Stimulated activated CD8-positive, alpha-beta memory T cell treated with anti-CD3 and anti-CD28 coated beads, Interleukin-7, amount 100 ng/mL, for 24 hours (primary cell): ENCODE measurements at regions not wholly inside any gene's neighbourhood (a gene's known extent, or its start where the extent isn't known, plus 50 kb on each side); places are given as distances from the start of the nearest gene placed in this dataset.

Experiments used
- DNase-seq: peaks from one replicate; pipeline ENCODE4 v3.0.0-alpha.2; 2020; ENCODE audit warnings: low read depth

DNA sequence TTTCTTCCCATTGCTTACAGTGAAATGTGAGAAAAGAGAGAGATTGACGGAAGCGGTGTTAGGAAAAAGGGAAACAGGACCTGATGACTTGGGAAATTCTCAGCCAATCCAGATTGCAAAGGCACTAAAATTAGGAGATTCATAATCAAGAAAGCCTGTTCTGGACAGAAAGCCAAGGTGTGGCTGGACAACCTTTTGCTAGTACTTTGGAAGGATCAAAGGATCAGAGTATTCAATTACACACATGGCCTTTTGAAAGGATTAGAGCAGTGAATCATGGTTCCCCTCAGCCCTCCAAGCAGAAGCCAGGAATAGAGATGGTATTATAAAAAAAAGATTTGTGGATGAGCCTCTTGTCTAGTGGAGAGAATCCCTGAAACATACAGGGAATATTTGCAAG lies 669.8 kb upstream of the ADAMTS5 start:
- no peak for DNase-seq

DNA sequence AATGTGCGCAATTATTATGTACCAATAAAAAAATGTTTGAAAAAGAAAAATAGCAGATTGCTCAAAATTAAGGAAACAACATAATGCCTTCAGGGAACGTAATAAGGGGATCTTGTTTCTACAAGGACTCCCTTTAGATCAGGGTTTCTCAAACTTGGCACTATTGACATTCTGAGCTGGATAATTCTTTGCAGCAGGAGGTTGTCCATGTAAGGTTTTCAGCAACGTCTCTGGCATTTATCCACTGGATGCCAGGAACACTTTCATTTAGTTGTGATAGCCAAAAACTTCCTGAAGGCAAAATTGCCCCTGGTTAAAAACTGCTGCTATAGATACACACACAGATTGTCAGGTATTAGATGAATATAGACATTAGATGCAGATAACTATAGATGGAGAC lies 666.7 kb upstream of the ADAMTS5 start:
- DNase-seq, result no peak

DNA sequence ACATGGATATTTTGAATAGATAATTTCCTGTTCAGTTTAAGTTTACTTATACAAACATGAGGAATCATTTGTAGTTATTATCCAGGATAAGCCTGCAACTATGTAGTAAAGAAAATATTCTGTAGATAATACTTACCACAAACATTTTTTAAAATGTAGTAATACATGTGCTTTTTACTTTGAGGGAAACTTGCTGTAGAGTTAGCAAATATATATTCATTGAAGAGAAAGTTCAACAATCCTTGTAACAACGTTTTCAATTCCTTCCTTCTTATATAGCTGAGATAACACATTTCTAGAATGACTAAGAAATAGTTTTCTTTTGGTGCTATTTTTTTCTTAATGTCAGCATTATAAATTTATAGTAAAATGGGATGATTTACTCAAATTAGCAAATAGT lies 664.6 kb upstream of the ADAMTS5 start:
- DNase-seq, result no peak

DNA sequence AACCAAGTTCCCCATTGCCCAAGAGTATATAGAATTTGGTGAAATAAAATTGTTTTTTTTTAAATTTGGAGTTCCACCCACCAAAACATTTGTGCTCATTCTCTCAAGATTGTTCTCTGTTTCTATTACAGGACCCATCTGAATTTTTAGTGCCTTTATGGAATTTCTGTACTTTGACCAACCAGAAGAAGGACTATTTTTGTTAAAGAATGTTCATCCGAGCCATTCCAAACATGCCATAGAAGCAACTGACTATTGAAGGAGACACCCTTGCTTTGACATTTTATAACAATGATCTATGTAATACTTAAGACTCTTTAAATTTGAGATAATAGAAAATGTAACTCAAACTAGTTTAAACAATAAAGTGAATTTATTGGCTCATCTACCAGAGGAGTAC lies 655.7 kb upstream of the ADAMTS5 start:
- no peak for DNase-seq

DNA sequence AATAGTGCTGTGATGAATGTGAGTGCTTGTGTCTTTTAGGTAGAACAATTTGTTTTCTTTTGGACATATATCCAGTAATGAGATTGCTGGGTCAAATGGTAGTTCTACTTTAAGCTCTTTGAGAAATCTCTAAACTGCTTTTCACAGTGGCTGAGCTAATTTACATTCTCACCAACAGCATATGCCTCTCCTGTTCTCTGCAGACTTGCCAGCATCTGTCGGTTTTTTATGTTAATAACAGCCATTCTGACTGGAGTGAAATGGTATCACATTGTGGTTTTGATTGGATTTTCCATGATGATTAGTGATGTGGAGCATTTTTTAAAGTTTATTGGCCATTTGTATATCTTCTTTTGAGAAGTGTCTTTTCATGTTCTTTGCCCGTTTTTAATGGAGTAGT lies 647.3 kb upstream of the ADAMTS5 start:
- no peak for DNase-seq

DNA sequence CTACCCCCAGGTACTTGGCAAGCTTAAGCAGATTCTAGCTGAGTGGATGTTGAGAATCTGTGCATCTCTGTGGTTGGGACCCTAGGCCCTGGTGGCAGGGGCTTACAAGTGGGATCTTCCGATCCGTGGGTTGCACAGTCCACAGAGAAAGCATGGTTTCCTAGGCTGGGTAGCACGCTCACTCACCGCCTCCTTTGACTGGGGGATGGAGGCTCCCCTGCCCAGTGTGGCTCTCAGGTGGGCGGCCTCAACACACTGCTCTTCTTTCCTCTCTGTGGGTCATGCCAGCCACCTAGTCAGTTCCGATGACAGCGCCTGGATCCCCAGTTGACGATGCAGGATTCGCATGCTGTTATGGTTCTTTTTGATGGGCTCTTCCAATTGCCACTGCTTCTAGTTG lies 639.5 kb upstream of the ADAMTS5 start:
- no peak for DNase-seq

DNA sequence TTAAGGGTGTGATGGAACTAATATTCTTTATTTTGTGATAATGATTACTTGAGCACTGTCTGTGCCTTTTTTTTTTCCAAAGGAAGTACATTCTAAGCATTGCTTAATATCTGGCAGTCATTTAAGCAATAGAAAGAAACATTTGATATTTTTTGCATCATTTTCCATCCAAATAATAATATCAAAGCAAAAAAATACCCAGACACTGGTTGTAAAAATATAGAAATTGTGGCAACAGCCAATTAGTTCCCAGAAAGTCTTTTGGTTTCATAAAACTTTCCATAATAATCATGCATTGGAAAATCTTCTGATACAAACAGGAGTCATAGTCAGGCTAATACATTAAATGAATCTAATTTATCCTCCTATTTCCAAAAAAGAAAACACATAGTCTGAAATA lies 629.3 kb upstream of the ADAMTS5 start:
- no peak for DNase-seq

DNA sequence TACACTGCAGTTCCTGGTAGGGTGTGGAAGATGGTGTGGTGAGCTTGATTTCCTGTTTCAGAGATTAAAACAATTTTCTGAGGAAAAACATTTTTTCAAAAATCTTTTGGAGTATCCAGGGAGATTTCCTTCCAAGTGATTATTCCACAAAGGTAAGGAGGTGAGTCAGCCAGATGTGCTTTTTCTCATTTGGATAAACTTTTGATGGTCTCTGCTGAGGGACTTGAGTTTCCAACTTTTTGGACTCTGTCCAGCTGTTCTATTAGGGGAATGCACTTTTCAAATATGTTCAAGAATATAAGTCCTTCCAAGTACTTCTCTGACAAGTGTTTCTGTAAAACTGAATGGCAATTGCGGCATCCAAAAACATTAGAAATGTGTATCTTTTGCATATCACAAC lies 628.8 kb upstream of the ADAMTS5 start:
- no peak for DNase-seq

DNA sequence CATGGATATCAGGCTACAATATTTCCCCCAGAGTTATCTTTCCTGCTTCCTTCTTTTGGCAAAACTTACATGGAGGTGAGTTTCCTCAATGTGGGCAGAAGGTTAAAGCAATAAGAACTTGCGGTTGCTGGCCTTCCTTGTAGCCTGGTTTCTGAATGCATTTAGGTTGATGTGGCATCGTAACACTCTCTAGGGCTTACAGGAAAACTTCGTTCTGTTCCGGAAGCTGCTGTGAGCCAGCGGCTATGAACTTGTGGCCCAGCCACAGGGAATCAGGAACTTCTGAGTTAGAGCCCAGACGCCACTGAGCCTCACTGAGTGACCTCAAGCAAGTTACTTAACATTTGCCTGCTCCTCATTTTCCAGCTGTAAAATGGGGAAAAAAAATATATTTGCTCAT lies 623.4 kb upstream of the ADAMTS5 start:
- no peak for DNase-seq

DNA sequence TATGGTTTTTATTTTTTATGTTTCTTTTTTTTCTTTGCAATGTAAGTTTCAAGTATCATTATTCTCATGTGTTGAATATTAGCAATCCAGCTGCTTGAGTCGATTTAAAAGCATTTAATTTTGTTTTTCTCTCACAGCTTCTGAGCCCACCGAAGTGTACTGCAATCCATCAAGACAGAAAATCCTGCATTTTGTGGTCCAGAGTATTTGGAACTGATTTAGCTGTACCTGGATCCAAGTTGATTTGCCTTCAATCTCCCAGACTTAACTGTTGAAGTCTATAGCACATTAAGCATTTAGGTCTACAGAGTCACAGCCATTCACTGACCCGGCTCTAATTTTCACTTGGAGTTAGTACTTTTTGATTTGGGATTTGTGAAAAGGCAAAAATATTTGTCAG lies 622.9 kb upstream of the ADAMTS5 start:
- no peak for DNase-seq

DNA sequence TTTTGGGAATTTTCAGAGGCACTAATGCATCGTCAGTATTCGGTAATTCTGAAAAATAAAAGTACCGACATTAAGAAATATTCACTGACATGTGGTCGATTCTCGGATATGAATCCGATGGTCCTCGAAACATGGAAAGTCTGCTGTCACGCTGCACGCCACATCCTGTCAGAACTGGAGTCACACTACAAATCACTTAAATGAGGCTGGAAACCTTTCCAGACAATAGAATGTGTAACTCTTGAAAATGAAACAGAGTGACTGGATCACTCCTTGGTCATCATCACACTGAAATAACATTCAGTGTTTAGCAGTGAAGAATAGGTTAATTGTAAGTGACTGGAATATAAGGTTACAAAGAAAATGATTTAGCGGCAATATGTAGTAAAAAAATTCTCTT lies 620.1 kb upstream of the ADAMTS5 start:
- DNase-seq, result no peak

DNA sequence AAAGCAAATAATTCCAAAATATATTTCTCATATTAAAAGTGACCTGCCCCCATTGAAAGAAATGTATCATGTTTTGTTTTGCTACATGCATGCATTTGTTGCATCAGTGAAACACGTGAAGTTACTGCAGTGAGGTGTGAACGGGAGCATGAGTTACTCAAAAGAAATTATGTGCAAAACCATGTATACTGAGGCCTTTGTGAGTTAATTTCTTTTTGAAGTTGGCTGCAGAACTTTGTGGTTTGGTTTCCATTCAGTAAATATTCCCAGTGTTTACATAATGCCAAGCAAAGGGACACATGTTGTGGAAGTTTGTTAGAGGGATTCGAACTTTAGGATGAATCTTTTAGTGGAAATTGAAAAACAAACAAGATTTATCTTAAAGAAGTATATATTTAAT lies 619.4 kb upstream of the ADAMTS5 start:
- no peak for DNase-seq

DNA sequence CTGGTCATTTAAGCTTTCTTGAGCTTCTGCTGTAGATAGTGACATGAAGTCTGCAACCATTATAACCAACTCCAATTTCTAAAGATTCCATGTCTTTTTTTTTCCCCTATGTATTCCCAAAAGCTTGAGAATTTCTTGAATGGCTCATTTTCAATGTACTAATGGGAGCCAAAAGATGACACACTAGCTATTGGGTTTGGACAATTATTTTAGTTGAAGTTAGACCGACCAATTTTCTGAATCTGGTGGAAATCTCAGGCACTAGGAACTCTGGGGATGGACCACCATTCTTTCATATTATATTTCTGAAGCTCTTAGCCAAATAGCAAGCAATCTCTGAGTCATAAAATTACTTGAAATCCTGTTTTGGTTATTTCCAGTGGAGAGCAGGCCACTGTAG lies 617.4 kb upstream of the ADAMTS5 start:
- DNase-seq, result no peak

DNA sequence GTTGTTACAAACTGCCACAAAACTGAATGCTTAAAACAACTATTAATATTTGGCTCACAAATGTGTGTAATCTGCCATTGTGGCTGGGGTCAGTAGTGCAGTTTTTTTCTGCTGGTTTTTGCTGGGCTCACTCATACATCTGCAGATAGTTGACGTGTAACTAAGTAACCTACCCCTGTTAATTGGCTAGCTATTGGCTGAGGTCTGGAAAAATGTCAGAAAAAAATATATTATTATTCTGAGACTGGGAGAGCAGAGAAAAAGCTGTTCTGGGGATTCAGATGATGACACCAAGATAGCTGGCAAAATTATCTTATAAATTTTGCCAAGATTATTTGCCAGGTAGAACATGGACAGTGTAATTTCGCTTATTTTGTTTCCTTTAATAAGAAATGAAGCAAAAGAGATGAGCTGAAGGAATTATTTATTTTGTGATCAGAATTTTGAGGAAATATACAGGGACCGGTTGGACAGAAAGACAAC lies 616.1 kb upstream of the ADAMTS5 start:
- no peak for DNase-seq

DNA sequence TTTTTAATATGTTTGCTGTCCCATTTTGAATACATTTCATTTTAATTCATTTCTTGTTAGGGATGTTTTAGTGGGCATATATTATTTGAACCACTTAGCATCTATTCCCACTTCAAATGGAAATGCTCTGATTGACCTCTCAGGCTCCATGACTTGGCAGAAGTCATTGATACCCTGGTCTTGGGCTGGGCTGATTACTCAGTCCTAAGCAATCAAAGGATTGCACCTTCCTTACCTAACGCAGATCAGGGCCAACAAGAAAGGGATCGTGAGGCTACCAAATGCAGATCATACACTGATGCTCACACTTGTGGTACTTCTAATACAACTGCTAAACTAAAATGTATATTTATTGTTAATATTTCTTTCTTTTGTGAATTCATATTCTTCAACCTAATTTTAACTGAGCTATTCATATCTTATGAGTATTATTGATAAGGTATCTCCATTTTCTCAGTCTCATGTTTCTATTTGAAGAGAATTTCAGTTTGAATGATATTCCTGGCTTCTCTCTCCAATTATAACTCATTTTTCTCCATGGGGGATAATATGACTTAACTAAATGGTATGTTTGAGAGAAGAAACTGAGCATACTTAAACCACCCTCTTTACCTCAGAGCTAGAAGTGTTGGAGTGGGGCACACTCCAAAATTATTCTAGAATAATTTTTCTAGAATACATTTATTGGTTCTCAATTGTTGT lies 615.5 kb upstream of the ADAMTS5 start:
- no peak for DNase-seq

DNA sequence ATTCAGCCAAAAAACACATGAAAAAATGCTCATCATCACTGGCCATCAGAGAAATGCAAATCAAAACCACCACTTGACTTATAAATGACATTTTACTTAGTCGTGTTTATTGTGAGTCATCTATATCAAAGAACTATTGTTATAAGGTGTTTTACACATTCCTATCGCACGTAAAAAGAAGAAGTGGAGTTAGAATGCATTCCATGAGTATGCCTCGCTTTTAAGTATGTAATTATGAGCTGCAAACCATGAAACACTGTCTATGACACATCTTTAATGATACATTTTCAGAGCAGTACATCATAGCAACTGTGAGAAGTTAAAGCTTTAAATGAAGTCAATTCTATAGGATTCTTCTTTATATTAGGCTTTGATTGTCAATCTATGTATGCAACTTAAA lies 614.3 kb upstream of the ADAMTS5 start:
- DNase-seq, result no peak

DNA sequence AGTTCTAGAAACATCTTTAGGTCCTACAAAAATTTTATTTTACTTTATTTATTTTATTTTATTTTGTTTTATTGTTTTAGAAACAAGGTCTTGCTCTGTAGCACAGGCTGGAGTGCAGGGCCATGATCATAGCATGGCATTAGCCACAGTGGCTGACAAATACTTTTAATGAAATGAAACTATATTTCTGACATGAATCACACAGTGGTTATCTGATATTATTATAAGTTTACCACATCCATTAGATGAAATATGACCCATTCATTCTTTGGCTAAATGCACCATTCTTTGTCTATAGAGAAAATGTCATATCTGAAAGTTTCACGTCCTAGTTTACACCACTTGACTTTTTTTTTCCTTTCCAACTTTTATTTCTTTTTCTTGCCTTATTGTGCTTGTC lies 613.4 kb upstream of the ADAMTS5 start:
- no peak for DNase-seq

DNA sequence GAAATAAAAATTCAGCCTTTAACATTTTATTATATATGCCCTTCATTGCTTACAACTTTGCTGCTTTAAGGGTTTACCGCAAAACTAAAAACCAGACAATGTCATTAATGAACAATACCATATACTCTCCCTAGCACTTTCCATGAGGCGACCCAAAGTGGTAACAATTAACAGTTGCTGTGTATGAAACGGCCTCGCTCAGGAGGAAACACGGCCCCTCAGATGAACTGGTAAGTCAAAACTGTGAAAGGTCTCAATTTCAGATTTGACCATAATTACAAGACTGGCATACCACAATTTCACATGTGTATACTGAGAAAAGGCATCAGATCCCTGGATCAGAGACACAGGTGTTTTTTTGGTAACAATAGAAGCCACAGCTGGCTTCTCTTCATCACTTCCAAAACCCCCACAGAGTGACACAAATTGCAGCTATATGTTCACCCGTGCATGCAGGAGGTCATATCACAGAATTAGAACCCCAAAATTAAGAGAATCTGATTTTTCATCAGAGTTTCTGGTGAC lies 611.9 kb upstream of the ADAMTS5 start:
- no peak for DNase-seq

DNA sequence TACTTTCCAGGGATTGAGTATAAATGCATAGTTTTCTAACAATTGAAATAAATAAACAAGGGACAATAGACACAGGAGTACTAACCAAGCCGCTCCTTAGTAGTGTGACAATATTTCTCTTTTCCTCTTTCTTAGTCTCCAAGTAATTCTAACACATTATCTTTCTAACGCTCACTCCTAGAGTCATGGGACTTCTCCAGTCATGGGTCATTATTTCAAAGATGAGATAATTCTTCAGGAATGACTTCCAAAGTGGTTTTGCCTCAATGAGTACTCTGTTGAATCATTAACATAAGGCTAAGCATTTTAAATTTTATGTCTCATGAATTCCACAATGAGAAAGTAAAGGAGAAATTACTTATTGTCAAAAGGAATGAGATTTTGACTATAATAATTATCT lies 605.8 kb upstream of the ADAMTS5 start:
- DNase-seq, result no peak

DNA sequence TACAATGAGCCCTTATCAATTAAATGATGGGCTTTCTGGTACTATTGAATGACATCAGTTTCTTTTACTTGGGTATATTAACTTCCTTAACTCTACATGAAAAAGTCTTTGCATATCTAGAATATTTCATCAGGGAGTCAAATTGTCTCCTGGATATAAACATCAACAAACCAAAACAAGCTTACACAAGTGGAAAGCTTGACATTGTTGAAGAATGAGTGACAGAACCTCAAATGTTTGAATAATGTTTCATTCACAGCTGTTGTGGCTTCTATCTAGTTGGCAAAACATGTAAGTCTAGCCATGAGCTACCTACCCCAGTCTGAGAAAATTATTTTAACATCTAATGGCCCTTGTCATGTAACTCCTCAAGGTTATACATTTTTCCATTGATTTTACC lies 604.8 kb upstream of the ADAMTS5 start:
- DNase-seq, result no peak

DNA sequence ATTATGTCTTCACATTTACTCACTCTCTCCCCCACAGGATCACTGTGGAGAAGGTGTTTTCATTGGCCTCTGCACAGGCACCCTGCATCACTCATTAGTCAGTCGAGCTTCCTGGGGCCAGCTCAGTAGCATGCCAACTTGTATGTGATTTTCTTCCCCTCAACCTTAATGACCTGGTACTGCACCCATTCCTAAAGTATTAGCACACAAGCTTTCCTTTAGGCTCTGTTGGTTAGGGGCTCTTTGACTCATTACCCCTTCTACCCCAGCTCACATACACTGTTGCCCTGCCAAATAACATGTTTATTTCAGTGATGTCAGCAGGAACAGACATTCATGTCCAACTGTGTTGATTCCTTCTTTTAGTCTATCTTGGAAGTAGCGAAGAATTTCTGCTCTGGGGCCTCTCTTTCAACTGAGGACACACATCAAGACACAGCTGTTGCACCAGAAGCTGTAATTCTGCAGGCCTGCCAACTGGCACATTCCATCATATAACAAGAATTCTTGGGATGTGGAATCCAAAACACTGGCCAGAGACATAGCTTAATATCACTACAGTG lies 603.5 kb upstream of the ADAMTS5 start:
- DNase-seq, result no peak

DNA sequence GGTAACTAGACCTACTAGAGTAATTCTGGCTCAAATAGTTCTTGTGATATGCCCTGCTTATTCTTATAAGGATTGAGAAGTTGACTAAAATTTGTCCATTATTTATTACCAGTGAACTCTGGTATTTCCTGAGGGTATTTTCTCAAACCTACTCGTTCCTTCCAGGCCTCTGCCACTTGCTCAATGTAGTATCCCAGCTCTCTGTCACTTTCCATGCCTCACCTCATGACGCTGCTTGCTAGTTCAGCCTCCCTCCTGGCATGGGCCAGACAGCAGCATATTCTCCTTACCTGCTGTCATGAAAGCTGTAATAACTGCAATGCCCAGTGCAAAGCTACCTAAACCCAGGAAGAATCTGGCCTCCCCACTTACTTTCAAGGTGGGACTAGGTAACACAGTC lies 602.9 kb upstream of the ADAMTS5 start:
- DNase-seq, result no peak

DNA sequence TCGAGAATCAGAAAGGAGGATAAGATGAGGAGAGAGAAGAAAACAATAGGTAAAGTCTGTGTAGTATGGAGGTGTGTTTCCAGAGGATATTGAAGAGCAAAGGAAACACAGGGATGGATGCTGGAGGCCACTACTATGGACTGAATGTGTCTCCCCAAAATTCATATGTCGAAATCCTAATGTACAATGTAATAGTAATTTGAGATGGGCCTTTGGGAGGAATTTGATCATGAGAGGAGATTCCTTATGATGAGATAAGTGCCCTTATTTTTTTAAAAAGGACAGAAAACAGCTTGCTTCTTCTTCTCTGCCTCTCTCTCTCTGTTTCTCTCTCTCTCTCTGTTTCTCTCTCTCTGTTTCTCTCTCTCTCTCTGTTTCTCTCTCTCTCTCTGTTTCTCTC lies 602.2 kb upstream of the ADAMTS5 start:
- no peak for DNase-seq

DNA sequence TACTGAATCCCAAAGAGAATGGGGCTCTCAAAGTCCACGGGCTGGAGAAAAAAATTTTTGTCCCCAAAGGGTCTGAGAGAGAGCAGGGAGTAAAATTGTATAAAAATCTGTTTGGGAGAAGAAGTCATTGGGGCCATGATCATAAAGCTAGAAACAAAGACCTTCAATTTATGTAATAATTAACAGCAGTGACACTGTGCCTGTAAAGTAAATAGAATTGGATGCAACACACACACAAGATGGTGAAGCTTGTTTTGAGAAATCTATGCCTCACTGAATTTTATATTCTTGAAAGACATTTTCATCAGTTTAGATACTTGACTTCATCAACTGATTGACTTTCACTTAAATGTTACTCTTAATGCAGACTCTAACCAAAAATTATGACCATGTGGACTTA lies 600.5 kb upstream of the ADAMTS5 start:
- no peak for DNase-seq
